Fibroblast of the aortic adventitia (primary cell): ENCODE measurements at regions not wholly inside any gene's neighbourhood (a gene's known extent, or its start where the extent isn't known, plus 50 kb on each side); places are given as distances from the start of the nearest gene placed in this dataset.

Experiments used
- DNase-seq: peaks from one replicate; pipeline ENCODE4 v3.0.0-alpha.2; 2010; ENCODE audit warnings: low read depth
- H3K4me3 ChIP-seq: 2 replicates; pipeline ENCODE4 v1.5.1; 2011; ENCODE audit warnings: low read depth, mild to moderate bottlenecking, control low read depth, low read length, moderate library complexity
- CTCF ChIP-seq: IDR thresholded peaks from 2 replicates; pipeline ENCODE4 v1.5.1; 2011; ENCODE audit warnings: mild to moderate bottlenecking, low read length, control low read depth, inconsistent platforms; ENCODE audit not compliant: insufficient read depth

GRCh38 chr1:116826818-116827606 lies 72.8 kb downstream of the CD2 start:
- DNase-seq, result no peak
- no peak overlapping the region for H3K4me3 ChIP-seq
- TF ChIP-seq CTCF, result no peak

GRCh38 chr1:116827607-116828105 lies 73.4 kb downstream of the CD2 start:
- H3K4me3 ChIP-seq, result no peak overlapping the region
- no peak for TF ChIP-seq CTCF
- DNase-seq, result no peak

GRCh38 chr1:116832308-116832931 lies 77.3 kb upstream of the PTGFRN start:
- no peak for TF ChIP-seq CTCF
- H3K4me3 ChIP-seq, result no peak overlapping the region
- no peak for DNase-seq

GRCh38 chr1:116832932-116833578 lies 76.7 kb upstream of the PTGFRN start:
- no peak for TF ChIP-seq CTCF

GRCh38 chr1:116833718-116834117 lies 76.0 kb upstream of the PTGFRN start:
- no peak for DNase-seq
- no peak for TF ChIP-seq CTCF
- H3K4me3 ChIP-seq, result no peak overlapping the region

More at GRCh38 chr1:116832932-116833578, 76.7 kb upstream of the PTGFRN start:
- no peak for DNase-seq
- no peak overlapping the region for H3K4me3 ChIP-seq

GRCh38 chr1:116834595-116834994 lies 75.1 kb upstream of the PTGFRN start:
- no peak overlapping the region for H3K4me3 ChIP-seq
- no peak for DNase-seq
- no peak for TF ChIP-seq CTCF
